ENCODE measurements at regions not wholly inside any gene's neighbourhood (a gene's known extent, or its start where the extent isn't known, plus 50 kb on each side); places are given as distances from the start of the nearest gene placed in this dataset.

DNA sequence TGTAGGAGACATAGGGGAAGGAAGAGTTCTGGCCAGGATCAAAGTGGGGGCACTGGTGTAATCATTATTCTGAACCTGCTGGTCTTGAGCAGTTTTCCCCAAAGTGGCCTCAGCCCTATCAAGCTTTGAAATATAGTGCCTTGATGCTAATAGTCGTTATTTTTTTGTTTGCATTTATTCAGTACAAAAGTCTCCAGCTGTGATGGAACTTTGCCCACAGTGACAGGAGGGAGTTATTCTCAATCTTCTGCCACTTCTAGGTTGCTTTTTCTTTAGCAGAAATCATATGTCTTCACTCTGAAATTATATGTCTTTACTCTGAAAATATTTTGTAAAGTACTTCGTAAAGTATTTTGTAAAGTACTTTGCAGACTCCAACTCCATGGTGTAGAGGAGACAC is 93.1 kb downstream of the FAT3 start:
- no peak for DNase-seq (ENCODE audit: low spot score)

- peak; percentile 32 for DNase-seq (ENCODE audit: low spot score)
These were observed 97.6 kb downstream of the FAT3 start for GRCh38 chr11:92322225-92322624.

DNA sequence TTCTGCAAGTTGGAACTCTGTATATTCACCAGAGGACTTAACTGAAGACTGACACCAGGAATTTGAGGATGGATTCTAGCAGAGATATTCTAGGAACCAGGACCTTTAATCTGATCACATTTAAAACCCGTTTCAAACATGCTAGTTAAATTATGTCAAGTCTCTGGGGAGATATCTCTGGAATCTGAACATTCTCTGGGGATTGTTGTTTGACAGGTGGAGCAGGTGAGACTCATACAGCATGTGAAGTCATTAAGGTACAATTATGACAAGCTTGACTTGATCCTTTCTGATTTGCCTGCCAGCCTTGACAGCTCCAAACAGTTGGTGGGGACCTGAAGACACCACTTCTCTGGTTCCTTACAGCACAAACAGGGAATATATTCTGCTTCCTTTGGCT is 100.3 kb downstream of the FAT3 start:
- DNase-seq (ENCODE audit: low spot score), result no peak

GRCh38 chr11:92325416-92325815 is 100.8 kb downstream of the FAT3 start:
- no peak for DNase-seq (ENCODE audit: low spot score)

GRCh38 chr11:92329137-92329536 is 104.5 kb downstream of the FAT3 start:
- DNase-seq (ENCODE audit: low spot score), result no peak

- DNase-seq (ENCODE audit: low spot score), result no peak
These were observed 105.0 kb downstream of the FAT3 start for GRCh38 chr11:92329646-92330045.

GRCh38 chr11:92330114-92330513 is 105.5 kb downstream of the FAT3 start:
- DNase-seq (ENCODE audit: low spot score), result no peak

- DNase-seq (ENCODE audit: low spot score), result peak; percentile 27
These were observed 108.4 kb downstream of the FAT3 start for GRCh38 chr11:92332986-92333385.

GRCh38 chr11:92340839-92341238 is 116.2 kb downstream of the FAT3 start:
- DNase-seq (ENCODE audit: low spot score), result peak; percentile 36

- no peak for DNase-seq (ENCODE audit: low spot score)
These were observed 117.6 kb downstream of the FAT3 start for GRCh38 chr11:92342034-92342720.

GRCh38 chr11:92342886-92343285 is 118.3 kb downstream of the FAT3 start:
- DNase-seq (ENCODE audit: low spot score), result no peak

DNA sequence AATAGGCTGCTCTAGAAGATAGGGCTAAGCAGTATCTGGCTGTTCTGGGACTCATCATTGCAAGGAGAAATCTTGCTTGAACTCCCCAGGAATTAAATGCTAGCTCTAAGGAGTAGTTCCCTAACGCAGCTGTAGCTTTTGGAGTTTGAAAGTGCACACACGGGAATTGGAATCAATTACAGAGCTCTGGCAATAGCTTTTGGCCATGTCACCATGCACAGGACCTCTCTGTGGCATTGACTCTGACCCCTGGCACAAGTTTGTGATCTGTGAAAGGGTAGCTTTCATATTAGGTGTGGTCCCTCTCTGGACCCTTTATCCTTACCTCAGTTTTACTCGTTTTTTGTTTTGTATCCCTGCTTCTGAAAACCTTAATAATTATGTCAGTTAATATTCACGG is 121.6 kb downstream of the FAT3 start:
- no peak for DNase-seq (ENCODE audit: low spot score)

- no peak for DNase-seq (ENCODE audit: low spot score)
These were observed 122.8 kb downstream of the FAT3 start for GRCh38 chr11:92347454-92347853.

DNA sequence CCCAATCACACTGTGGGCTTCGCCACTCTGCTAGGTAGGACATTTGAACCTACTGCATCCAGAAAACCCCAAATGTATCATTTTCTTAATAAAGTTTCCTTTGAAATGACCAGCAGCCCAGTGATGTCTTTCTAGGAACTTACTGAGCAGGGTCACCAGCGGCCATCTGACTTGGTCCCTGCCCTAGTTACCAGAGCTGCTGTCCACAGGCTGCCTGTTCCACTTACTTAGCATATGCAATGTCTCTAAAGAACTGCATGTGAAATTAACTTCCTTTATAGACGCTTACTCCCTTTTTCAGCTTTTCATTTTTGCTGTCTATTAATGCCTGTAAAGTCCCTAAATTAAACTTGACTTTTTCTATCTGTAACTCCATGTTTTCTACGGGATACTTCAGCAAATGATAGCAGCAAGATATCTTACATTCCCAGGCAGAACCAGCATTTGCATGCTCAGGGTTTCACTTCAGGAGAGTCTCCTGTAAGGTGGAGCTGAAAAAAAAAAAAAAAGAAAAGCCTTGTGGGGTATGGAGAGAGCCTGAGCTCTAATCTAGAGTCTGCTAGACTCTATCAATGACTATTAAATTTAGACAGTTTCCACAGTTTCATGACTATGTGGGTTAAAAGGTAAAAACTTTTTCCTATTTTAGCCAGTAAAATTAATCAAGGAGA is 125.0 kb downstream of the FAT3 start:
- DNase-seq (ENCODE audit: low spot score), result no peak

GRCh38 chr11:92357344-92357743 is 132.7 kb downstream of the FAT3 start:
- peak; percentile 98 for DNase-seq (ENCODE audit: low spot score)

DNA sequence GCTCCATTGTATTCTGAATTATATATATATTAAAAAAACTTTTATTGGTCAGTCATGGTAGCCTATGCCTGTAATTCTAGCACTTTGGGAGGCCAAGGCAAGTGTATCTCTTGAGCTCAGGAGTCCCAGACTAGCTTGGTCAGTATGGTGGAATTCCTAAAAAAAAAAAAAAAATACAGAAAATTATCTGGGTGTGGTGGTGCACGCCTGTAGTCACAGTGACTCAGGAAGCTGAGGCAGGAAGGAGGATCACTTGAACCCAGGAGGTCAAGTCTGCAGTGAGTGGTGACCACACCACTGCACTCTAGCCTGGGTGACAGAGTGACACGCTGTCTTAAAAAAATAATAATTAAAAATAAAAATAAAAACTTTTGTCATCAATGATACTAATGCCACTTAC is 133.2 kb downstream of the FAT3 start:
- peak; percentile 85 for DNase-seq (ENCODE audit: low spot score)

GRCh38 chr11:92361551-92361950 is 136.9 kb downstream of the FAT3 start:
- no peak for DNase-seq (ENCODE audit: low spot score)

- no peak for DNase-seq (ENCODE audit: low spot score)
These were observed 138.4 kb downstream of the FAT3 start for GRCh38 chr11:92362989-92363388.

DNA sequence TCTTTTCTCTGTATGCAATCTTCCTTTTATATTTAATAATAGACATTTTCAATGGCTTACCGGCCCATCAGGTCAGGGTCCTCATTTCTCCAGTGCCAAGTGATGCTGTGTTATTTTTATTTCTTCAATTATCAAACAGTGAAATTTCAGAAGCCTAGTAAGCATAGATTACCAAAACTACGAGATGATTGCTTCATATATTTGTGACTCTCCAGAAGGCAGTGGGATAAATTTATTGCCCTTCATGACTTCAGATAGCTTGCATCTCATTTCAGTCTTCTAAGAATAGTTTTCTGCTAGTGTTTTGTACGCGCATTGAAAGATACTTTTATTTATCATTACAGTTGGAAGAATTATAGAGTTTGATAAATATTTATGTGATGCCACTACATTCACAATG is 139.6 kb downstream of the FAT3 start:
- no peak for DNase-seq (ENCODE audit: low spot score)

DNA sequence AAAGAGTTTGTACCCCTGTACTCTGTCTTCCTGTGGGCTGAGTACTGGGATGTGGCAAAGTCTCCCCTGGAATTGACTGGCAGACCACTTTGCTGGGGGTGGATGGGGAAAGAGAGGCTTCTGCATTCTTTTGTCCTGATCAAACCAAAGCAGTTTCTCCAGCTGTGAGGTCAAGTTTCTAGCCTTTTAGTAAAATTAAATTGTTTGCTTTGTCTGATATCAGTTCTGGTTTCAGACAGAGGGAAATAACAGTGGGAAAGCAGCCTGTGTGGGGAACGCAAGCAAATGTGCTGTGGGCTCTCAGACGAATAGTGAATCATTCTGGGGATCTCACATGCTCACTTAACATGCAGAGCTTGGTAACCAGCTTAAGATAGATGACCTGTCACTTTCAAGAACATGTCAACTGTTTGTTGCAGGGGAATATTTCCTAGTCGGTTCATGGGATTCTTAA is 151.6 kb downstream of the FAT3 start:
- DNase-seq (ENCODE audit: low spot score), result peak; percentile 63

GRCh38 chr11:92376680-92377079 is 152.1 kb downstream of the FAT3 start:
- no peak for DNase-seq (ENCODE audit: low spot score)

DNA sequence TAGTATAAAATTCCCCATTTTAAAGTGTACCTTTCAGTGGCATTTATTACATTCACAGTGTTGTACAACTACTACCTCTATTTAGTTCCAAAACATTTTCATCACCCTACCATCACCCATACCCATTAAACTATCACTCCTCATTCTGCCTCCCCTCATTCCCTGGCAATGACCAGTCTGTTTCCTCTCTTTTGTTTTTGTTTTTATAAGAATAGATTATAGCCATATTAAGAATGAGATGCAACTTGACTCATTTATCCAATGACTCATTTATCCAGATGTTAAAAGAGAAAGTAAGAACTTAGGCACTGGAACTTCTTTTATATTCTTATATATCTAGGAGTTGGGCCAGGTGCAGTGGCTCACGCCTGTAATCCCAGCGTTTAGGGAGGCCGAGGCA is 156.3 kb downstream of the FAT3 start:
- DNase-seq (ENCODE audit: low spot score), result peak; percentile 69

DNA sequence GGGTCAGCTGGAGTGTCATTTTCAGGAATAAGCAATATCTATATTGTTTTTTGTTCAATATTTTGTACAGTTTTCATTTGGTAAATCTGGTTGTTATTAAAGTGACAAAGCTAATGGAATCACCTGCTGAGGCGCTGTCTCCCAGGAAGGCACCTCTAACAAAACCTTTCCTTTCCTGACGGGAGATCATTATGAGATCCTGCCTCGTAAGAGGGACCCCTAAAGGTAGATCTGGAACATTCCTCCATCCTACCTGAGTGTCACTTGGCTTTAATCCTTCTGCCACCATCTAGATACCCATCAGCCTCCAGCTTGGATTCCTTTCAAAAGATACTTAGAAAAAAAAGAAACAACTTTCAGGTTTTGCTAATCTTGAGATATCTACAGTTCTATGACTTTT is 157.7 kb downstream of the FAT3 start:
- no peak for DNase-seq (ENCODE audit: low spot score)

- peak; percentile 59 for DNase-seq (ENCODE audit: low spot score)
These were observed 158.8 kb downstream of the FAT3 start for GRCh38 chr11:92383430-92383829.
